Thyroid gland (tissue), 4 donors: ENCODE measurements at regions not wholly inside any gene's neighbourhood (a gene's known extent, or its start where the extent isn't known, plus 50 kb on each side); places are given as distances from the start of the nearest gene placed in this dataset.

Source experiments
- CTCF ChIP-seq, 6 experiments: fragments of 200-600 bp in 3 of 6; fragments of 450-650 bp in 3 of 6; sonication (generic) in 3 of 6; IDR thresholded peaks; one replicate each; pipeline ENCODE4 v1.5.1; 2016 to 2019; ENCODE audit warnings: antibody characterized with exemption in 6 of 6, mild to moderate bottlenecking in 2 of 6, inconsistent platforms in 1 of 6, moderate library complexity in 1 of 6
- POLR2A ChIP-seq, 2 donors: fragments of 450-650 bp; IDR thresholded peaks; one replicate each; pipeline ENCODE4 v1.6.1; 2017; ENCODE audit warnings: antibody characterized with exemption in 2 of 2, mild to moderate bottlenecking in 2 of 2, moderate library complexity in 1 of 2

- TF ChIP-seq POLR2A (IDR thresholded peaks at IDR 0.05) (no peak), CTCF (IDR thresholded peaks at IDR 0.05) (no peak)
Observed at GRCh38 chr12:93042283-93042682, 113.2 kb upstream of the EEA1 start.
